Activated T-helper 17 cell treated with anti-CD3 and anti-CD28 coated beads, Interleukin-2, amount 50 U/mL, for 72 hours (primary cell): ENCODE measurements at regions not wholly inside any gene's neighbourhood (a gene's known extent, or its start where the extent isn't known, plus 50 kb on each side); places are given as distances from the start of the nearest gene placed in this dataset.
A peak's percentile ranks its signal among the peaks of the same experiment; 100 is the strongest.
"Not testable (repeated sequence)": the region's sequence is repeated elsewhere in the genome, so short reads cannot be mapped to it uniquely, and the experiment has no call there.

Experiments
- ATAC-seq: fragments of 150-1000 bp; cut with Tn5 transposase; replicated peaks from 2 replicates; pipeline ENCODE4 v1.10.0; 2021; ENCODE audit warnings: mild to moderate bottlenecking, moderate library complexity
- H3K27ac Mint-ChIP-seq: one replicate; pipeline ENCODE4 v1.8.0; 2022; ENCODE audit warnings: mixed read lengths
- H3K27me3 Mint-ChIP-seq: one replicate; pipeline ENCODE4 v1.8.0; 2022; ENCODE audit warnings: mixed read lengths
- H3K36me3 Mint-ChIP-seq: one replicate; pipeline ENCODE4 v1.8.0; 2022; ENCODE audit warnings: low read depth, mild to moderate bottlenecking, mixed read lengths
- H3K4me1 Mint-ChIP-seq: one replicate; pipeline ENCODE4 v1.8.0; 2022; ENCODE audit warnings: mixed read lengths
- H3K4me3 Mint-ChIP-seq: one replicate; pipeline ENCODE4 v1.8.0; 2022; ENCODE audit warnings: mild to moderate bottlenecking, mixed read lengths
- H3K9me3 Mint-ChIP-seq: one replicate; pipeline ENCODE4 v1.8.0; 2022; ENCODE audit warnings: mixed read lengths

DNA sequence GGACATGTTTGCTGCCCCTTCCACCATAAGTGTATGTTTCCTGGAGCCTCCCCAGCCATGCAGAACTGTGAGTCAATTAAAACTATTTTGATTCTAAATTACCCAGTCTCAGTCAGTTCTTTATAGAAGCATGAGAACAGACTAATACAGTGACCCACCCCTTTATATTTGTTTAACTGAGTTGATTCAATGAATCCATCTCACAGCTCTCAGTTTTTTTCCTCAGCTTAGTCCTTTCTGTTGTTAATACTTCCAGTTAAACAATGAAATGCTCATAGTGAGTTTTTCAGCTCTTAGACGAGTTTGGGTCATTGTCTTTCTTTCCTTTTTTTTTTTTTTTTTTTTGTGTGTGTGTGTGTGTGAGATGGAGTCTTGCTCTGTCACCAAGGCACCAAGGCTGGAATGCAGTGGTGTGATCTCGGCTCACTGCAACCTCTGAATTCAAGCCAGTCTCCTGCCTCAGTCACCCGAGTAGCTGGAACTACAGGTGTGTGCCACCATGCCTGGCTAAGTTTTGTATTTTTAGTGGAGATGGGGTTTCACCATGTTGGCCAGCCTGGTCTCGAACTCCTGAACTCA is 627.4 kb downstream of the SPATA31A7 start:
- not testable (repeated sequence) for H3K9me3 Mint-ChIP-seq, ATAC-seq, H3K36me3 Mint-ChIP-seq, H3K27ac Mint-ChIP-seq, H3K27me3 Mint-ChIP-seq, H3K4me1 Mint-ChIP-seq, H3K4me3 Mint-ChIP-seq

DNA sequence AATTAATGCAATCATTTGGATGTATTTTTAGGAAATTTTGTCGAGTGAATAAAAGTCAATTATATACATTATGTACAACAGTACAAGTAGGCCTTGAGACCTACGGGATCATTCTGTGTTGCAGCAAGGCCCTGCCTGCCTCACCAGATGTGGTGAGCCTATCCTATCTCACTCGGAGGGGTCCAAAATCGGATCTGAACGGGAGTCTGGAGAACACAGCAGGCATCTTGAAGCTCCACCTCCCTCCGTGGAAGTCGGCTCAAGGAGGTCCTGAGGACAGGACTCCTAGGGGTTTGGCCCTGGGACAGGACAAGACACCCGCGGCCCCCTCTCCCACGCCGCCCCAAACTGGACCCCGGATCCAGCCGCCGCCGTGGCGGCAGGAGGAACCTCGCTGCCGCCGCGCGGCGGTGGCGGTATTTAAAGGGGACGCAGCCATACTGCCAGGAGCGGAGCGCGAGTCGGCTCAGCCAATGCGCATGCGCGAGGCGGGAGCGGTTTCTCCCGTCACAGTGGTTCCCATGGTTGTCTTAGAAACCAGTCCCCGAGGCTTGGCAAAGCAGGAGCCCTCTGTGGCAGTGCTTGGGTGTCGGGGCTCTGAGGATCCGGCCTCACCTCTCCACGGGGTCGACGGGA is 663.9 kb downstream of the SPATA31A7 start:
- not testable (repeated sequence) for H3K4me3 Mint-ChIP-seq, H3K27me3 Mint-ChIP-seq, H3K4me1 Mint-ChIP-seq, H3K36me3 Mint-ChIP-seq, H3K27ac Mint-ChIP-seq, H3K9me3 Mint-ChIP-seq
- ATAC-seq = peak; percentile 56

DNA sequence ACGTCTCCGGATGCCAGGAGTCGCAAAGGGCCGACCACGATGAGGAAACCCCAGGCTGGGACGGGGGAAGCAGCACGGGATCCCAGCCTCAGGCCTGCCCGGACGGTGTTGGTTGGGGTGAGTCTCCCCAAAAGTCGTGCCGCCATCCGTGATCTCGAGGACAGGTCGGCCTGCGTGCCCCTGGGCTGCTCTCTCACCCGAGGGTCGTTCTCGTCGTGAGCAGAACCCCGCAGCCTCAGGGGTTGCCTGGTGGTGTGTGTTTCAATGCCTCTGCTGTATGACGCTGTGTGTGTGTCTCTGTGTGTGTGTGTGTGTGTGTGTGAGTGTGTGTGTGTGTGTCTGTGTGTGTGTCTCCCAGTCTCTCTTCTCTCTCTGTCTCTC is 664.4 kb downstream of the SPATA31A7 start:
- H3K27me3 Mint-ChIP-seq, ATAC-seq, H3K4me3 Mint-ChIP-seq, H3K4me1 Mint-ChIP-seq, H3K36me3 Mint-ChIP-seq, H3K9me3 Mint-ChIP-seq, H3K27ac Mint-ChIP-seq: not testable (repeated sequence)

DNA sequence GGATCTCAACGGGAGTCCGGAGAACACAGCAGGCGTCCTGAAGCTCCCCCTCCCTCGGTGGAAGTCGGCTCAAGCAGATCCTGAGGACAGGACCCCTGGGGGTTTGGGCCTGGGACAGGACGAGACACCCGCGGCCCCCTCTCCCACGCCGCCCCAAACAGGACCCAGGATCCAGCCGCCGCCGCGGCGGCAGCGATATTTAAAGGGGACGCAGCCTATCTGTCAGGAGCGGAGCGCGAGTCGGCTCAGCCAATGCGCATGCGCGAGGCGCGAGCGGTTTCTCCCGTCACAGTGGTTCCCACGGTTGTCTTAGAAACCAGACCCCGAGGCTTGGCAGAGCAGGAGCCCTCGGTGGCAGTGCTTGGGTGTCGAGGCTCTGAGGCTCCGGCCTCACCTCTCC is 666.4 kb downstream of the SPATA31A7 start:
- peak; percentile 69 for ATAC-seq
- not testable (repeated sequence) for H3K4me1 Mint-ChIP-seq, H3K9me3 Mint-ChIP-seq, H3K27ac Mint-ChIP-seq, H3K36me3 Mint-ChIP-seq, H3K27me3 Mint-ChIP-seq, H3K4me3 Mint-ChIP-seq

DNA sequence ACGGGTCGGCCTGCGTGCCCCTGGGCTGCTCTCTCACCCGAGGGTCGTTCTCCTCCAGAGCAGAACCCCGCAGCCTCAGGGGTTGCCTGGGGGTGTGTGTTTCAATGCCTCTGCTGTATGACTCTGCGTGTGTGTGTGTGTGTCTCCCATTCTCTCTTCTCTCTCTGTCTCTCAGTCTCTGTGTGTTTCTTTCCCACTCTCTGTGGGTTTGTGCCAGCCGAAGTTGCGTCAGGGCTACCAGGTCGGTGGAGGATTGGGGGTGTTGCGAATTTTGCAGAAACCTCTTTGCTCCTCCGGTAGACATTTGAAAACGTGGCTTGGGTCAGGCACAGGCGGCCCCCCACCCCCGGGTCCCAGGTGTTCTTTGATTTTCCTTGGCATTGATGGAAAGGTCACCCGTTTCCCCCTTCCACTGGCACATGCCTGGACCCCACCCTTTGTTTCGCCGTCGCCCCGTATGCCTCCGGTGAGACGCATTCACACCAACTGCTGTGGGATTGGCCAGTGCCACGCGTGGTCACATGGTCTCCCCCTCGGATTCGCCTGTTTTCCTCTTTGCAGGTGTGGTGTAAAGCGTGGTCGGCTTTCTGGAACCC is 667.1 kb downstream of the SPATA31A7 start:
- H3K27ac Mint-ChIP-seq, H3K4me1 Mint-ChIP-seq, H3K4me3 Mint-ChIP-seq, H3K27me3 Mint-ChIP-seq, H3K9me3 Mint-ChIP-seq, ATAC-seq, H3K36me3 Mint-ChIP-seq: not testable (repeated sequence)

DNA sequence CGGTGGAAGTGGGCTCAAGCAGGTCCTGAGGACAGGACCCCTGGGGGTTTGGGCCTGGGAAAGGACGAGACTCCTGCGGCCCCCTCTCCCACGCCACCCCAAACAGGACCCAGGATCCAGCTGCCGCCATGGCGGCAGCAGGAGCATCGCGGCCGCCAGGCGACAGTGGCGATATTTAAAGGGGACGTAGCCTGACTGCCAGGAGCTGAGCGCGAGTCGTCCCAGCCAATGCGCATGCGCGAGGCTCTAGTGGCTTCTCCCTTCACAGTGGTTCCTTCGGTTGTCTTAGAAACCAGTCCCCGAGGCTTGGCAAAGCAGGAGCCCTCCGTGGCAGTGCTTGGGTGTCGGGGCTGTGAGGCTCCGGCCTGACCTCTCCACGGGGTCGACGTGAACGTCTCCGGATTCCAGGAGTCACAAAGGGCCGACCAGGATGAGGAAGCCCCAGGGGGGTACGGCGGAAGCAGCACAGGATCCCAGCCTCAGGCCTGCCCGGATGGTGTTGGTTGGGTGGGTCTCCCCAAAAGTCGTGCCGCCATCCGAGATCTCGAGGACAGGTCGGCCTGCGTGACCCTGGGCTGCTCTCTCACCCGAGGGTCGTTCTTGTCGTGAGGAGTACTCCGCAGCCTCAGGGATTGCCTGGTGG is 668.0 kb downstream of the SPATA31A7 start:
- peak; percentile 73 for ATAC-seq
- H3K4me1 Mint-ChIP-seq, H3K9me3 Mint-ChIP-seq, H3K4me3 Mint-ChIP-seq, H3K36me3 Mint-ChIP-seq, H3K27me3 Mint-ChIP-seq, H3K27ac Mint-ChIP-seq: not testable (repeated sequence)

DNA sequence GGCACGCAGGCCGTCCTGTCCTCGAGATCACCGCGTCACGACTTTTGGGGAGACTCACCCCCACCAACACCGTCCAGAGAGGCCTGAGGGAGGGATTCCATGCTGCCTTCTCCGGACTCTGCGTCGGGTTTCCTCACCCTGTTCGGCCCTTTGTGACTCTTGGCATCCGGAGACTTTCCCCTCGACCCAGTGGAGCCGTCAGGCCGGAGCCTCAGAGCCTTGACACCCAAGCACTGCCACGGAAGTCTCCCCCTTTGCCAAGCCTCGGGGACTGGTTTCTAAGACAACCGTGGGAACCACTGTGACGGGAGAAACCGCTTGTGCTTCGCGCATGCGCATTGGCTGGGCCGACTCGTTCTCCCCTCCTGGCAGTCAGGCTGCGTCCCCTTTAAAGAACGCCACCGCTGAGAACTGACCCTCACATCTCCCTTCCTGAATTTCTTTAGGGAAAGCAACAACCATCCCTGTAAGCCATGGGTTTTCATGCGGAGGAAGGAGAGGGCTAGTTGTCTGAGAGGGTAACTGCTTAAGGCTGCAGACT is 672.7 kb downstream of the SPATA31A7 start:
- not testable (repeated sequence) for ATAC-seq, H3K9me3 Mint-ChIP-seq, H3K27ac Mint-ChIP-seq, H3K4me3 Mint-ChIP-seq, H3K4me1 Mint-ChIP-seq, H3K36me3 Mint-ChIP-seq, H3K27me3 Mint-ChIP-seq

DNA sequence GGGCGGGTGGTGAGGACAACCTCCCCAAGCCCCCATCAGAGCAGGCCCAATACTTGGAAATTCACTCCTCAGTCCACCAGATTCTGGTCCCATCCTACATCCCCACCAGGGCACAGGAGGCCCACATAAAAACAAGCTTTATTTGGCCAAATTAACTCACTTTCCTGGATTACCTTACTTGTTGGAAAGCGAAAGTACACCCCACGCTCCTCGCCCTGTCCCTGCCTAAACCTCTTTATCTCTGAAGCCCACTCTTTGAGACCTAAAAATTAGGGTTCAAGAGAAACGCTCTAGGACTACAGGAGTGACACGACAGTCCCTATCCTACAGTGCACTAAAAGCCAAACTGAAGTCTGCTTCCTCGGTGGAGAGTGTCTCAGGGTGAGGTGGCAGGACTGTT is 674.6 kb downstream of the SPATA31A7 start:
- not testable (repeated sequence) for ATAC-seq, H3K4me1 Mint-ChIP-seq, H3K27me3 Mint-ChIP-seq, H3K36me3 Mint-ChIP-seq, H3K4me3 Mint-ChIP-seq, H3K9me3 Mint-ChIP-seq, H3K27ac Mint-ChIP-seq

DNA sequence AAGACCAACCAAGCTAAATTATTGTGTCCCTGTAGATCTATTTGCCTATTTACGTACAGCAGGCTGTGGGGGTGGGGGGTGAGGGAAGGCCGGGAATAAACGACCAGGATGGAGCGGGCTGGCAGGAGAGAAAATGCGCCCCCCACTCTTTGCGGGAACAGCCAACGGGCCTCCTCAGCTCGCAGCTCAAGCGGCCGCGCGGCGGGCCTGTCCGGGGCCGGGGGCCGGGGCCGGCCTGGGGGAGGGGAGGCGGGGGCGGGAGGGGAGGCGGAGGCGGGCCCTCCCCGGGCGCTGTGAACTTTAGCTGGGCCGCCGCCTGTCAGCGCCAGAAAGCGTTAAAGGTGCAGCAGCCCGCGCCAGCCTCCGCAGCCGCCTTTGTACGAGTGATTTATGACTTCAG is 679.1 kb downstream of the SPATA31A7 start:
- not testable (repeated sequence) for H3K27me3 Mint-ChIP-seq, H3K4me3 Mint-ChIP-seq, H3K4me1 Mint-ChIP-seq, H3K36me3 Mint-ChIP-seq, H3K9me3 Mint-ChIP-seq, ATAC-seq, H3K27ac Mint-ChIP-seq

DNA sequence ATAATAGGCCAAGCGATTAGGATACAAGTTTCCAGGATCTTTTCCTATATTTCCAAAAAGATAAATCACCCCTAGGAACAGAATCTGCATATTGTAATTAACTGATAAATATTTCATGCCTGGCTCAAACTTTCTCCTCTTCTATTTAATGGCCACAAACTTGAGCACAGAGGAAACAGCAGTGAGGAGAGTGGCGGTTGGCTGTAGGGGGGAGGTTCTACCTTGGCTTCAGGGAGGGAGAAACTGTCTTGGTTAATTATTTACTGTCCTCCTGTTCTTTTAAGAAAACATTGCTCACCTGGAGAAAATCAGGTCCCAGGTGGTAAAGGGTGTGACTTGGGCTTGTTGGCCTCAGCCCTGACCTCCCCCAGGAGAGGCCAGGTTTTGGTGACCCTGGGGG is 682.5 kb downstream of the SPATA31A7 start:
- not testable (repeated sequence) for H3K27ac Mint-ChIP-seq, H3K36me3 Mint-ChIP-seq, H3K9me3 Mint-ChIP-seq, ATAC-seq, H3K27me3 Mint-ChIP-seq, H3K4me1 Mint-ChIP-seq, H3K4me3 Mint-ChIP-seq
